ENCODE measurements at regions not wholly inside any gene's neighbourhood (a gene's known extent, or its start where the extent isn't known, plus 50 kb on each side); places are given as distances from the start of the nearest gene placed in this dataset.

GRCh38 chr2:121910139-121910538, 154.7 kb downstream of the TSN start:
- H4K20me1 ChIP-seq (ENCODE audit: insufficient read depth, low read length), result no peaks in the 10 kb centered on the region
- H3K9me3 ChIP-seq (replicated peaks in 1 of 2; ENCODE audit: control insufficient read depth in 1 of 2, insufficient read depth in 1 of 2, low read length in 2 of 2), result no peaks in the 10 kb centered on the region
- no peak for DNase-seq
- H3K4me3 ChIP-seq (replicated peaks in 1 of 3; ENCODE audit: low read depth in 2 of 3, low read length in 3 of 3), result no peak overlapping the region
- H3K4me1 ChIP-seq (ENCODE audit: control insufficient read depth in 1 of 2, insufficient read depth in 2 of 2, low read length in 2 of 2), result no peaks in the 10 kb centered on the region
- no peaks in the 10 kb centered on the region for H3K36me3 ChIP-seq (replicated peaks in 1 of 2; ENCODE audit: control insufficient read depth in 1 of 2, insufficient read depth in 2 of 2, low read length in 2 of 2)
- H3K27me3 ChIP-seq (ENCODE audit: control insufficient read depth in 2 of 2, insufficient read depth in 2 of 2, low read length in 2 of 2), result no peaks in the 10 kb centered on the region
- Mint-ChIP-seq H3K4me3 (no peak overlapping the region), H3K4me1 (no peaks in the 10 kb centered on the region), H3K9me3 (peaks cover 0 to 2% (median 0%) of the 10 kb centered on the region in 7 donors), H3K27ac (no peak overlapping the region), H3K27me3 (ENCODE audit: low read depth in 3 of 3) (peaks cover 0 to 2% (median 1%) of the 10 kb centered on the region in 3 donors), H3K36me3 (no peaks in the 10 kb centered on the region)
- H3K9ac ChIP-seq (ENCODE audit: insufficient read depth, low read length, poor library complexity, severe bottlenecking), result no peak overlapping the region
- H3K27ac ChIP-seq (ENCODE audit: low read depth in 1 of 2, low read length in 2 of 2), result no peak overlapping the region
- H2AFZ ChIP-seq (ENCODE audit: insufficient read depth, low read depth, low read length, poor library complexity, severe bottlenecking), result no peak overlapping the region
- intact Hi-C loops (cut with micrococcal nuclease), result no loop called here
- no peak overlapping the region for H3K4me2 ChIP-seq (replicated peaks; ENCODE audit: extremely low read depth, low read length, poor library complexity, severe bottlenecking)
- H3K79me2 ChIP-seq (ENCODE audit: insufficient read depth, low read length), result no peaks in the 10 kb centered on the region
- no peak for TF ChIP-seq CTCF (IDR thresholded peaks at IDR 0.05)
- WGBS (ENCODE audit: insufficient coverage), result 80% methylated on average over 1 of the region's 1 CpG

GRCh38 chr2:121911036-121911435, 155.6 kb downstream of the TSN start:
- Histone ChIP-seq H3K9ac (ENCODE audit: insufficient read depth, low read length, poor library complexity, severe bottlenecking) (no peak overlapping the region), H3K9me3 (replicated peaks in 1 of 2; ENCODE audit: control insufficient read depth in 1 of 2, insufficient read depth in 1 of 2, low read length in 2 of 2) (no peaks in the 10 kb centered on the region), H3K4me2 (replicated peaks; ENCODE audit: extremely low read depth, low read length, poor library complexity, severe bottlenecking) (no peak overlapping the region), H2AFZ (ENCODE audit: insufficient read depth, low read depth, low read length, poor library complexity, severe bottlenecking) (no peak overlapping the region), H3K4me1 (ENCODE audit: control insufficient read depth in 1 of 2, insufficient read depth in 2 of 2, low read length in 2 of 2) (no peaks in the 10 kb centered on the region), H3K27ac (ENCODE audit: low read depth in 1 of 2, low read length in 2 of 2) (no peak overlapping the region), H3K79me2 (ENCODE audit: insufficient read depth, low read length) (no peaks in the 10 kb centered on the region), H3K4me3 (replicated peaks in 1 of 3; ENCODE audit: low read depth in 2 of 3, low read length in 3 of 3) (no peak overlapping the region), H3K27me3 (ENCODE audit: control insufficient read depth in 2 of 2, insufficient read depth in 2 of 2, low read length in 2 of 2) (no peaks in the 10 kb centered on the region), H4K20me1 (ENCODE audit: insufficient read depth, low read length) (no peaks in the 10 kb centered on the region), H3K36me3 (replicated peaks in 1 of 2; ENCODE audit: control insufficient read depth in 1 of 2, insufficient read depth in 2 of 2, low read length in 2 of 2) (no peaks in the 10 kb centered on the region)
- peaks cover 0 to 2% (median 0%) of the 10 kb centered on the region in 7 donors for H3K9me3 Mint-ChIP-seq
- no peak overlapping the region for H3K27ac Mint-ChIP-seq
- intact Hi-C loops (cut with micrococcal nuclease), result no loop called here
- no peak overlapping the region for H3K4me3 Mint-ChIP-seq
- WGBS (ENCODE audit: insufficient coverage), result no CpG with 5 or more reads among the region's 4 CpGs
- H3K4me1 Mint-ChIP-seq, result no peaks in the 10 kb centered on the region
- peaks cover 0 to 2% (median 1%) of the 10 kb centered on the region in 3 donors for H3K27me3 Mint-ChIP-seq (ENCODE audit: low read depth in 3 of 3)
- TF ChIP-seq CTCF (IDR thresholded peaks at IDR 0.05), result no peak
- no peak for DNase-seq
- H3K36me3 Mint-ChIP-seq, result no peaks in the 10 kb centered on the region
